Spinal cord (tissue), 9 donors: ENCODE measurements at regions not wholly inside any gene's neighbourhood (a gene's known extent, or its start where the extent isn't known, plus 50 kb on each side); places are given as distances from the start of the nearest gene placed in this dataset.

ENCODE experiments used
- DNase-seq, 6 donors: peaks; one replicate each; pipeline versions ENCODE4 v3.0.0 to v3.0.0-alpha.2; 2013 to 2015; ENCODE audit warnings: low spot score in 6 of 6, low read depth in 4 of 6
- H3K27ac ChIP-seq: one replicate; pipeline ENCODE4 v1.5.1; 2013; ENCODE audit warnings: low read depth, low read length, control low read depth
- H3K27me3 ChIP-seq: one replicate; pipeline ENCODE4 v1.6.1; 2013; ENCODE audit warnings: low read length; ENCODE audit not compliant: control insufficient read depth, insufficient read depth
- H3K36me3 ChIP-seq: one replicate; pipeline ENCODE4 v1.6.1; 2013; ENCODE audit warnings: low read length; ENCODE audit not compliant: control insufficient read depth, insufficient read depth
- H3K4me1 ChIP-seq: one replicate; pipeline ENCODE4 v1.6.1; 2013; ENCODE audit warnings: low read length; ENCODE audit not compliant: control insufficient read depth, insufficient read depth
- H3K4me3 ChIP-seq: one replicate; pipeline ENCODE4 v1.5.1; 2013; ENCODE audit warnings: low read depth, low read length, control low read depth
- H3K9me3 ChIP-seq: one replicate; pipeline ENCODE4 v1.6.1; 2013; ENCODE audit warnings: low read length; ENCODE audit not compliant: control insufficient read depth, insufficient read depth
- WGBS: methylation state at CpG from one replicate; pipeline ENCODE4 v1.1.5; 2013; ENCODE audit warnings: missing lambda C conversion rate; ENCODE audit not compliant: insufficient coverage; 5-methylcytosine and 5-hydroxymethylcytosine counted together
- donor health status: healthy.

DNA sequence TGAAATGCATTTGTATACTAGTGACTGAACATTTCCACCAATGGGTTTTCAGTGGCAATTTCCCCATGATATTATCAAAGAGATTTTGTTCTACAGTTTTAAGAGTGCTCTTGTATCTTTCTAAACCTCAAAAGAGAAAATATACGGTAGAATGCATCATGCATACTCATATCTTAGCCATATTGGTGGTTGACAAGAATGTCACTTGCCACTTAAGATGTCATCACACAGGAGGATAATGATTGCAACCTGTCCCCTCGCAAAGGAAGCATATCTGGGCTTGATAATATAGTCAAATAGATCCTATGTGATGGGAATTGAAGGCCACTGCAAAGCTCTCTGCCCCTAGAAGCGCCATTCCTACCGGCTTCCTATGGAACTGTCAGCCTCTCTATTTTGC is 79.3 kb upstream of the ARMC3 start:
- no peak for DNase-seq
- peaks cover 18% of the 10 kb centered on the region for H3K4me1 ChIP-seq
- no peaks in the 10 kb centered on the region for H3K36me3 ChIP-seq
- H3K4me3 ChIP-seq: no peak overlapping the region
- H3K9me3 ChIP-seq: no peaks in the 10 kb centered on the region
- WGBS: no CpG with 5 or more reads among the region's 4 CpGs
- H3K27ac ChIP-seq: no peak overlapping the region
- H3K27me3 ChIP-seq: no peaks in the 10 kb centered on the region

GRCh38 chr10:22846294-22846693 is 81.6 kb upstream of the ARMC3 start:
- Histone ChIP-seq H3K4me1 (peaks cover 18% of the 10 kb centered on the region), H3K27ac (no peak overlapping the region), H3K36me3 (no peaks in the 10 kb centered on the region), H3K4me3 (no peak overlapping the region), H3K9me3 (no peaks in the 10 kb centered on the region), H3K27me3 (no peaks in the 10 kb centered on the region)
- 100% methylated on average over 1 of the region's 2 CpGs for WGBS
- DNase-seq: no peak

DNA sequence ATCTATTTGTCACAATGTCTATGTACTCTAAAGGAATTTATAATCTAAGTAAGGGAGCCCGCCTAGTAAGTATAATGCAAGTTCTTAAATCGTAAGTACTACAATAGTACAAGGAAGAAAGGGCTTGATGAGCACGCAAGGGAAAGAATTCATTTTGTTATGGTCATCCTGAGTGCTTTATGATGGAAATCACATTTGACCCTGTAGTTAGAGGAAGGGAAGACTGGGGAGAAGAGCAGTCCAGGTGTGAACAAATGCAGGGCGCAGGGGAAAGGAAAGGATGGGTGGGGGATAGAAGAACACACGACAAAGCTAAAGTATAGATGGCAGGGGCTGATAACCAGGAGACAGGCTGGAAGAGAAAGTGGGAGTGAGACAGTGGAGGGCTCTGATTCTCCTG is 88.2 kb upstream of the ARMC3 start:
- no peak for DNase-seq
- Histone ChIP-seq H3K27me3 (no peaks in the 10 kb centered on the region), H3K36me3 (no peaks in the 10 kb centered on the region), H3K27ac (no peak overlapping the region), H3K4me1 (no peaks in the 10 kb centered on the region), H3K9me3 (no peaks in the 10 kb centered on the region), H3K4me3 (no peak overlapping the region)
- WGBS: 66% methylated on average over 2 of the region's 5 CpGs

GRCh38 chr10:22837771-22838170 is 90.1 kb upstream of the ARMC3 start:
- WGBS: no CpG with 5 or more reads among the region's 1 CpG

DNA sequence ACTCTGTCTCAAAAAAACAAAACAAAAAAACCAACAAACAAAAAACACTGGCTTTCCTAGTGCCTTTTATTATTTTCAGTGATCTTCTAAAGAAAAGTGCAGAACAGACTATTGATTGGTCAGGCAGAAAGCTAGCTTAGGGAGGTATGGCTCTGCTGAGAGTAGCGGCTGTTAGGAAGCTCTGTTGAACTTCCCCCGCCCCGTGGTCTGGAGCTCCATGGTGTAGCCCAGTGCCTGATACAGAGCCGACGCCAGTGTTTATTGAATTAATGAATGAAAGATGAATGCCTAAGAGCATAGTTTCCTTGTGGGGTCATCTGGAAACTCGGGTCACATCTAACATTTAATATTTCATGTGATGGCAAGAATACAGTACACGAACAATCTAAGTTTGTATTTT is 90.5 kb upstream of the ARMC3 start:
- WGBS: 93% methylated on average over 5 of the region's 7 CpGs
- H3K9me3 ChIP-seq: no peaks in the 10 kb centered on the region
- DNase-seq: no peak
- no peak overlapping the region for H3K4me3 ChIP-seq
- no peaks in the 10 kb centered on the region for H3K4me1 ChIP-seq
- H3K36me3 ChIP-seq: no peaks in the 10 kb centered on the region
- no peaks in the 10 kb centered on the region for H3K27me3 ChIP-seq
- no peak overlapping the region for H3K27ac ChIP-seq

More at GRCh38 chr10:22837771-22838170, 90.1 kb upstream of the ARMC3 start:
- H3K27ac ChIP-seq: no peak overlapping the region
- DNase-seq: no peak
- H3K4me1 ChIP-seq: no peaks in the 10 kb centered on the region
- no peaks in the 10 kb centered on the region for H3K27me3 ChIP-seq
- H3K9me3 ChIP-seq: no peaks in the 10 kb centered on the region
- no peaks in the 10 kb centered on the region for H3K36me3 ChIP-seq
- no peak overlapping the region for H3K4me3 ChIP-seq

DNA sequence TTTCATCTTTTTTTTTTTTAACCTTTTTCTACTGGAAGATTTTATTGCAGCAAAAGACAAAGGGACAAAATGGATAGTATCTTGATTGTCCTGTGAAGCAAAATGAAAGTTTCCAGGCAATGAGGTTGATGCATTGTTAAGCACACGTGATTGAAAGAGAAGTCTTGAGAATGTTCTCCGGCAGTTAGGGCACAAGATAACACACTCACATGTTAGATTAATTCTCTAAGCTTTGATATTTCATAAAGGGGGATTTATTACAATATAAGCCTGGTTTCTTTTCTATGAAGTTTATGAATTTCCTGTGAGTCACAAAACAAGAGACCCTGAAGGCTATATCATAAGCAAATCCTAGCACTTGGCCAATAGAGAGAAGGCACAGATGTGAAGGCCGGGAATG is 93.4 kb upstream of the ARMC3 start:
- Histone ChIP-seq H3K36me3 (no peaks in the 10 kb centered on the region), H3K4me3 (no peak overlapping the region), H3K27me3 (no peaks in the 10 kb centered on the region), H3K27ac (no peak overlapping the region), H3K4me1 (peaks cover 6% of the 10 kb centered on the region), H3K9me3 (no peaks in the 10 kb centered on the region)
- WGBS: no CpG with 5 or more reads among the region's 3 CpGs
- DNase-seq: no peak

GRCh38 chr10:22833781-22834180 is 94.1 kb upstream of the ARMC3 start:
- H3K27me3 ChIP-seq: no peaks in the 10 kb centered on the region
- no peaks in the 10 kb centered on the region for H3K36me3 ChIP-seq
- H3K4me3 ChIP-seq: no peak overlapping the region
- WGBS: no CpG with 5 or more reads among the region's 1 CpG
- peaks cover 6% of the 10 kb centered on the region for H3K4me1 ChIP-seq
- no peak overlapping the region for H3K27ac ChIP-seq
- H3K9me3 ChIP-seq: no peaks in the 10 kb centered on the region
- no peak for DNase-seq

DNA sequence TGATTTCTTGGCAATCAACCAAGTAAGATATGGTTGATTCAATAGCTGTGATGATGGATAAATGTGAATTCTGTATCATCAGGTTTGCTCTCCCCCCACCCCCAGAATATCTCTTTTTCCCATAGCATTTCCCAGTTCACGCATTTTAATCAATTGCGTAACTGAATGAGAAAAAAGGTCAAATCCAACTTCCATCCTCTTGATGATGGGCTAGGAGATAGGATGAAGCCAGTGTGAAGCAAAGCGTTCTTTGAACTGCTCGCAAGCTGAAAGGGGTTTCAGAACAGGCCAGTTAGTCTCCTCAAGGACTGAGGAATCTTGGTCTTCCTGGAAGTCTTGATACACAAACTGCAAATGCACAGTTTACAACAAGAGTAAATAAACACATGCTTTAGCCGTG is 94.5 kb upstream of the ARMC3 start:
- DNase-seq: no peak
- Histone ChIP-seq H3K4me3 (no peak overlapping the region), H3K9me3 (no peaks in the 10 kb centered on the region), H3K36me3 (no peaks in the 10 kb centered on the region), H3K27me3 (no peaks in the 10 kb centered on the region), H3K27ac (no peak overlapping the region), H3K4me1 (peaks cover 6% of the 10 kb centered on the region)
- no CpG with 5 or more reads among the region's 5 CpGs for WGBS

DNA sequence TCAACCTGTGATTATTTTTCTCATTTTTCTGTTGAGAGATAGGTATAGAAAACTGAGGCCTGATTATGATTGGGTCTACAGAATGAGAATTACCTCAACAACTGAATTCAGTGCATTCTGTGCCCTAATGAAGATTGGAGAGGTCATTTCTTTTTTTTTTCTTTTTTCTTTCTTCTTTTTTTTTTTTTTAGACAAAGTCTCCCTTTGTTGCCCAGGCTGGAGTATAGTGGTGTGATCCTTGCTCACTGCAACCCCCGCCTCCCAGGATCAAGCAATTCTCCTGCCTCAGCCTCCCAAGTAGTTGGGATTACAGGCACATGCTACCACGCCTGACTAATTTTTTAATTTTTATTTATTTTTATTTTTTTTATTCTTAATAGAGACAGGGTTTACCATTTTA is 95.0 kb upstream of the ARMC3 start:
- Histone ChIP-seq H3K36me3 (no peaks in the 10 kb centered on the region), H3K27ac (no peak overlapping the region), H3K4me3 (no peak overlapping the region), H3K4me1 (peaks cover 6% of the 10 kb centered on the region), H3K9me3 (no peaks in the 10 kb centered on the region), H3K27me3 (no peaks in the 10 kb centered on the region)
- DNase-seq: no peak
- no CpG with 5 or more reads among the region's 2 CpGs for WGBS

- peaks cover 6% of the 10 kb centered on the region for H3K4me1 ChIP-seq
- H3K9me3 ChIP-seq: no peaks in the 10 kb centered on the region
- no peak overlapping the region for H3K27ac ChIP-seq
- no peaks in the 10 kb centered on the region for H3K36me3 ChIP-seq
- H3K27me3 ChIP-seq: no peaks in the 10 kb centered on the region
- peak in 1 of 6 donors; percentile 11 for DNase-seq
- H3K4me3 ChIP-seq: no peak overlapping the region
- WGBS: 75% methylated on average over 2 of the region's 4 CpGs
These were observed 95.7 kb upstream of the ARMC3 start for GRCh38 chr10:22832066-22832602.
